Thyroid gland (tissue), 4 donors: ENCODE measurements at regions not wholly inside any gene's neighbourhood (a gene's known extent, or its start where the extent isn't known, plus 50 kb on each side); places are given as distances from the start of the nearest gene placed in this dataset.

Source experiments
- DNase-seq, 2 donors: peaks; one replicate each; pipeline ENCODE4 v3.0.0-alpha.2; 2019
- H3K27ac ChIP-seq, 3 donors: fragments of 200-600 bp; sonication (generic); 1 replicate in 2 of 3; 2 replicates in 1 of 3; pipeline ENCODE4 v1.5.1; 2016 to 2019; ENCODE audit warnings: mild to moderate bottlenecking in 1 of 3, moderate library complexity in 1 of 3
- H3K27me3 ChIP-seq: fragments of 200-600 bp; sonication (generic); one replicate; pipeline ENCODE4 v1.5.1; 2019
- H3K36me3 ChIP-seq, 2 donors: fragments of 200-600 bp; sonication (generic); one replicate each; pipeline ENCODE4 v1.5.1; 2016 to 2019
- H3K4me1 ChIP-seq, 2 donors: fragments of 200-600 bp; sonication (generic); one replicate each; pipeline ENCODE4 v1.5.1; 2017 to 2019
- H3K4me3 ChIP-seq, 3 donors: fragments of 200-600 bp; sonication (generic); replicated peaks in 1 of 3; 1 replicate in 2 of 3; 2 replicates in 1 of 3; pipeline ENCODE4 v1.5.1; 2016; ENCODE audit warnings: mild to moderate bottlenecking in 1 of 3
- H3K9me3 ChIP-seq: fragments of 200-600 bp; sonication (generic); one replicate; pipeline ENCODE4 v1.5.1; 2017
- CTCF ChIP-seq, 6 experiments: fragments of 200-600 bp in 3 of 6; fragments of 450-650 bp in 3 of 6; sonication (generic) in 3 of 6; IDR thresholded peaks; one replicate each; pipeline ENCODE4 v1.5.1; 2016 to 2019; ENCODE audit warnings: antibody characterized with exemption in 6 of 6, mild to moderate bottlenecking in 2 of 6, inconsistent platforms in 1 of 6, moderate library complexity in 1 of 6
- POLR2A ChIP-seq, 2 donors: fragments of 450-650 bp; IDR thresholded peaks; one replicate each; pipeline ENCODE4 v1.6.1; 2017; ENCODE audit warnings: antibody characterized with exemption in 2 of 2, mild to moderate bottlenecking in 2 of 2, moderate library complexity in 1 of 2
- WGBS, 2 donors: methylation state at CpG; one replicate each; pipeline ENCODE4 v1.1.5; 2017; 5-methylcytosine and 5-hydroxymethylcytosine counted together
- intact Hi-C: fragments of 100-400 bp; cut with DNase I; formaldehyde crosslinking; loops from one replicate; pipeline ENCODE4 v1.15.1; 2023

GRCh38 chr13:40114305-40114896 is 458.9 kb downstream of the COG6 start:
- H3K36me3 ChIP-seq = no peaks in the 10 kb centered on the region
- H3K4me1 ChIP-seq = no peaks in the 10 kb centered on the region
- H3K27ac ChIP-seq = no peak overlapping the region
- no peak for DNase-seq
- no peaks in the 10 kb centered on the region for H3K27me3 ChIP-seq
- no peak for TF ChIP-seq POLR2A (IDR thresholded peaks at IDR 0.05)
- TF ChIP-seq CTCF (IDR thresholded peaks at IDR 0.05) = no peak
- 94 to 96% methylated on average over 6 of the region's 6 CpGs for WGBS, 2 donors
- no peaks in the 10 kb centered on the region for H3K9me3 ChIP-seq
- intact Hi-C loops = no loop called here
- no peak overlapping the region for H3K4me3 ChIP-seq

GRCh38 chr13:40115426-40115825 is 460.0 kb downstream of the COG6 start:
- H3K27me3 ChIP-seq = no peaks in the 10 kb centered on the region
- no peak for DNase-seq
- no peaks in the 10 kb centered on the region for H3K9me3 ChIP-seq
- TF ChIP-seq POLR2A (IDR thresholded peaks at IDR 0.05) (no peak), CTCF (IDR thresholded peaks at IDR 0.05) (no peak)
- no peaks in the 10 kb centered on the region for H3K4me1 ChIP-seq
- no peak overlapping the region for H3K4me3 ChIP-seq
- H3K36me3 ChIP-seq = no peaks in the 10 kb centered on the region
- no peak overlapping the region for H3K27ac ChIP-seq
- intact Hi-C loops = no loop called here
- WGBS, 2 donors = 72 to 73% methylated on average over 2 of the region's 2 CpGs

GRCh38 chr13:40116008-40116407 is 460.5 kb downstream of the COG6 start:
- no peak overlapping the region for H3K4me3 ChIP-seq
- no peak for TF ChIP-seq POLR2A (IDR thresholded peaks at IDR 0.05)
- TF ChIP-seq CTCF (IDR thresholded peaks at IDR 0.05) = no peak

GRCh38 chr13:40118337-40118736 is 462.9 kb downstream of the COG6 start:
- Histone ChIP-seq H3K27ac (no peak overlapping the region), H3K9me3 (no peaks in the 10 kb centered on the region), H3K27me3 (no peaks in the 10 kb centered on the region), H3K4me1 (no peaks in the 10 kb centered on the region), H3K4me3 (no peak overlapping the region), H3K36me3 (no peaks in the 10 kb centered on the region)
- DNase-seq = no peak
- 89 to 93% methylated on average over 3 of the region's 3 CpGs for WGBS, 2 donors
- intact Hi-C loops = no loop called here
- TF ChIP-seq POLR2A (IDR thresholded peaks at IDR 0.05) (no peak), CTCF (IDR thresholded peaks at IDR 0.05) (no peak)

More at GRCh38 chr13:40116008-40116407, 460.5 kb downstream of the COG6 start:
- no peaks in the 10 kb centered on the region for H3K9me3 ChIP-seq
- no peaks in the 10 kb centered on the region for H3K4me1 ChIP-seq
- intact Hi-C loops = no loop called here
- H3K27ac ChIP-seq = no peak overlapping the region
- DNase-seq = no peak
- no peaks in the 10 kb centered on the region for H3K27me3 ChIP-seq
- H3K36me3 ChIP-seq = no peaks in the 10 kb centered on the region
- 48 to 51% methylated on average over 6 of the region's 6 CpGs for whole genome bisulfite sequencing, 2 donors

GRCh38 chr13:40119852-40120251 is 464.4 kb downstream of the COG6 start:
- intact Hi-C loops = no loop called here
- H3K36me3 ChIP-seq = no peaks in the 10 kb centered on the region
- peak overlapping the region in 1 of 3 donors; percentile 12 for H3K27ac ChIP-seq
- no peaks in the 10 kb centered on the region for H3K27me3 ChIP-seq
- WGBS, 2 donors = 92 to 100% methylated on average over 1 of the region's 1 CpG
- H3K9me3 ChIP-seq = no peaks in the 10 kb centered on the region
- no peak overlapping the region for H3K4me3 ChIP-seq
- H3K4me1 ChIP-seq = no peaks in the 10 kb centered on the region
- TF ChIP-seq CTCF (IDR thresholded peaks at IDR 0.05) = no peak
- no peak for TF ChIP-seq POLR2A (IDR thresholded peaks at IDR 0.05)
- DNase-seq = no peak
